SHP77 treated with DMSO at 0.1 percent for 48 hours (cell line): ENCODE measurements at regions not wholly inside any gene's neighbourhood (a gene's known extent, or its start where the extent isn't known, plus 50 kb on each side); places are given as distances from the start of the nearest gene placed in this dataset.
A peak's percentile ranks its signal among the peaks of the same experiment; 100 is the strongest.
"Not testable (repeated sequence)": the region's sequence is repeated elsewhere in the genome, so short reads cannot be mapped to it uniquely, and the experiment has no call there.

Experiments
- DNase-seq: peaks from one replicate; lab custom pipeline; 2025; lab: John Stamatoyannopoulos, UW

- DNase-seq: no peak
Observed at GRCh38 chr1:102821707-102822106, 286.6 kb downstream of the COL11A1 start.

DNA sequence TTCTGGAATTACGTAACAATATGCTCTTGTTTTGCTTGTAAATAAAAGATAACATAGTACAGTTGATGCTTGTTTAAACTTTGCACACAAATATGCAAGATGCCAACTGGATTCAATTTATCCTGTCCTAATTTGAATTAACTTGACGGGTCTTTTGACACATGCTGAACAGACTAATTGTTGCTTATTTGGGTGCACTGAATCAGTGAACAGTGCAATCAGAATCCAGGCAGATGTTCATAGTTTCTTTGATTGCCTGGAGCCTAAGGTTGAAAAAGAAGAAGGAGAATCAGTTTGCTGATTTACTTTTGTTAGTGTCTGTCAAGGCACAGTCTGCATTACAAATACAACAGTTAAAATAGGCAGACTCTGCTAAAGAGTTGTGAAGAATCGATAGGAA lies 307.9 kb downstream of the COL11A1 start:
- no peak for DNase-seq

DNA sequence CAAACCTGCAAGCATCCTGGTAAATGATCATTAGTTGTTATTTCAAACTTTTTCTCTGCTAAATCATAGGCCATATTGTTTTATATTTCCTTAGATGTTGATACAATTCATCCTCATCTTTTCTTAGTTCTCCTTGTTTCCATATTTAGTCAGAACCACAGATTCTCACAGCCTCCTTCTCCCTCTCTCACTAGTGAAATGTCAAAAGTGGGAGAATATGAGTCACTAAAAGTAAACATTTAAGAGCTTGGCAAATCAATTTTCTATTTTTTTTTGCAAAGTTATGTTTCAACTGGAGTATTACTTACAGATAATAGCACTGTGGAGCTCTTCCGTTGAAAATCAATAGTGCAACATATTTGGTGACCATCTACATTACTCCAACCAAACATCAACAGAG lies 308.8 kb downstream of the COL11A1 start:
- DNase-seq: no peak

DNA sequence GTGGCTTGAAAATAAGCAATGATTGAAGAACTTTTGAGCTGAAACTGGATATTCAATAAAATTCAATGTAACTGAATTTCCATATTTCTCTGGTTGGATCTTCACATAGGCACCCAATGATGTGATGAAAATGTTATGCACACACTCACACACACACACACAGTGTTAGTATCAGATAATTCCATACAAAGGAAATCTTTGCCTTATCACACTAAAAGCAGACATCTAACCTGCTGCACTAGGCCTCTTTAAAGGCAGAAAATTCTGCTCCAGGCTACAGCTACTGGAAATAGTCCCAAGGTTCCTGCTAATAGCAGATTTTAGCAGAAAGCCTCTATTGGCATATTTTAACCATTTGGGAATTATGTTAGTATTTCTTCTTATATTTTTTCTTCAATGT lies 309.6 kb downstream of the COL11A1 start:
- no peak for DNase-seq

- no peak for DNase-seq
Observed at GRCh38 chr1:102796429-102796828, 311.9 kb downstream of the COL11A1 start.

DNA sequence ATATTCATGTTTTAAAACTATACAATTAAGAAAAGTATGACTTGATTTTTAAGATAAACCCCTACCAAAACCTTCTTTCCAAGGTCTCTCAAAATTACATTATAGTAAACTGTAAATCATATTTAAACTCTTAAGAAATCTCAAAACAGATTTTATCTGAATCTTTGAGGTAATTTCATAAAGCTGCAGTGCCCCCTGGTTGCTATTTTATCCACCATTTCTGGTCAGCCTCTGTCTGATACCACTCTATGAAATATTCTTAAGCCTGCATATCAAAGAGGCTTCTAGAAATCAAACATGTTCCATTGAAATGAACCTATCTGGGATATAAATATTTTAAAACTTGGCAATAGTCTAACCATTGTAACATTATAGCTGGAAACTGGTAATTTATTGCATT lies 317.3 kb downstream of the COL11A1 start:
- no peak for DNase-seq

DNA sequence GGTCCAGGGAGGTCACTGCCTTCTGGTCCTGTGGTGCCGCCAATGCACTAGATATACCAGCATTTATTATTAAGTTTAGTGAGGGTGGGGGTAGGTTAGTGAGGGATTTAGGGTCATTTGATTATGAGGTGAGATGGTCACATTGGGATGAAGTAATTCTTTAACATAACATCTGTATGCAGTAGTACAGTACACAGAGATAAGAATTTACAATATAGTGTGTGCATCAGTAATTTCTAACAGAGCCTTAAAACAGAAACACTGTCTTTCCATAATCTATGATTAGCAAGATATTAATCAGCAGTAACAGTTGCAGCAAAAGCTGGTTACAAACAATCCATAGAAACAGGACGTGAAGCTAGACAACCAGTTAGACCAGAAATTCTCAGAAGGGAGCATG lies 318.4 kb downstream of the COL11A1 start:
- DNase-seq: not testable (repeated sequence)

- no peak for DNase-seq
Observed at GRCh38 chr1:102783487-102783886, 324.8 kb downstream of the COL11A1 start.

DNA sequence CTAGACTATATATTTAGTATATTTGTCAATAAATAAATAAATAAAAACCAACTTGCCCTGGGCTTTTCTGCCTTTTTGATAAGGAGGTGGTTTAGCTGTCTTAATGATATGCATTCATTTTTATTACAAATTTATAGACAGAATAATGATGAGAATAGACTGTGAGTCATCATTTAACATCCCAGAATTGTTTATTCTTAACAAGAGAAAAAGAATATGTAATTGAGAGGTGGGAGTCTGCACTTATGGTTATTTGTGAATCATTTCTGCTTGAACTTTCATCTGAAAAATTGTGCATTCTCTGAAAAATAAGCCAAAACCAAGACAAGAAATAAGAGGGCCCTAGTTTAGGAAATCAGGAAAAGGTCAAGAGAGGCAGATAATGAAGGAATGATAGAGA lies 326.2 kb downstream of the COL11A1 start:
- DNase-seq: no peak

- DNase-seq: peak; percentile 27
Observed at GRCh38 chr1:102776071-102776470, 332.3 kb downstream of the COL11A1 start.

- no peak for DNase-seq
Observed at GRCh38 chr1:102772831-102773230, 335.5 kb downstream of the COL11A1 start.

- DNase-seq: no peak
Observed at GRCh38 chr1:102758418-102758817, 349.9 kb downstream of the COL11A1 start.

- DNase-seq: no peak
Observed at GRCh38 chr1:102757363-102757762, 351.0 kb downstream of the COL11A1 start.

DNA sequence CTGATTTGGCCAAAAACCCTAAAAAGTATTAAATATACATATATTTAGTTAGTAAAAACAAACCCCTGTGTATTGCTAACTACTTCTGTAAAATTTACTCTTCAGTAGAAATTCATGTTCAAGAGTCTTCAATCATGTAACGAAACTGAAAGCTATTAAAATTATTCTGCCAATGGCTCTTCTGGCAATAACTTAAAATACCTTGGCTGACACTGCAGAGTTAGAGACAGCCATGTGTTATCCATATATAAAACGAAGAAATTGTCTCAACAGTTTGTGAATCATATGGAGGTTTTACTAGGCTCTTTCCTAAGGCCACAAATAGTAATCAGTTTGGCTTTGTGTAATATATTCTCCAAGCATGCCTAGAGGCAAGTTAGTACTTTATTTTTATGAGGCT lies 357.2 kb downstream of the COL11A1 start:
- DNase-seq: no peak

DNA sequence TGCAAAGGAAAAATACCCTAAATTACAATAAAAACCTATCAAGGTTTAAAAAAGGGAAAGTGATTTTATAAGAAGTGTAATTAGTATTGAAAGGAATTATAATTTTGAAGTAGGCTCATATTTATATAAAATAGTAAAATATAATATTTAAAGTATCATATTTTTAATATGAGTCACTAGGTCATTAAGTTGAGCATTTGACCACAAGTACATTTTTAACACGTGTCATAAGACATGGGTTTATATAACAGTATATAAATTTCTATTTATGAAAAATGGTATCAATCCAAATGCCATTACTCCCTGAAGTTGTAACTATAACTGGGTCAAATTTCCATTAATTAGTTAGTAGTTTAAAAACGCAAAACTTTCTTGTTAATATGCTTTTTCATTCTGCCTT lies 365.9 kb downstream of the COL11A1 start:
- DNase-seq: no peak

DNA sequence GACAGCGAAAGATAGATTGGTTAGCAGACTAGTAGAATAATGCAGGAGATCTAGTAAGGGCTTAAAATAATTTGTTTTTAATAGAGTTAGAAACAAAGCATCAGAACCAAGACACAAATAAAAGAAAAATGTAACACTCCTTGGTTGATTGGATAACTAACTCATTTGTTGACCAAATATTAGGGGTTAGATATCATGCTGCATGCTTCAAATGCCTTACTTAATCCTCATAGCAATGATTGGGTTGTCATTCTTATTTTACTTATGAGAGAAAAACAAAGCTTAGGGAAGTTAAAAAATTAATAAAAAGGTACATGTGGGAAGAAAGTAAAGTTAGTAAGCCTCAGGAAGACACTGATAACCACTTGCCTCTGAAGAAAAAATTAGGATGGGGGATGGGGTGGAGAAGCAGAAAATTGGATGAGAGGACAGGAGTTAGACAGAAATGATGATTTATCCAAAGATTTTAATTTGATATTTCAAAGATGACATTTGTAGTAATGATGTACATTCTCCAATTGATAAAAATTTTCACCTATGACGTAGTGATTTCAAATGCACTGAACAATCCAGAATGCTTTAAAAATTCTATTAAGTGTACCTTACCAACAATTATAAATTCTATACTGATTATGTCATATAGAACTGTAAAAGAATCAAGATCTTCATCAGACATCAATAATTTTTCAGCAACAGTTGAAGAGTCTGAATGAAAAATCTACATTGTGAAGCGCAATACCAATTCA lies 374.7 kb downstream of the COL11A1 start:
- no peak for DNase-seq

DNA sequence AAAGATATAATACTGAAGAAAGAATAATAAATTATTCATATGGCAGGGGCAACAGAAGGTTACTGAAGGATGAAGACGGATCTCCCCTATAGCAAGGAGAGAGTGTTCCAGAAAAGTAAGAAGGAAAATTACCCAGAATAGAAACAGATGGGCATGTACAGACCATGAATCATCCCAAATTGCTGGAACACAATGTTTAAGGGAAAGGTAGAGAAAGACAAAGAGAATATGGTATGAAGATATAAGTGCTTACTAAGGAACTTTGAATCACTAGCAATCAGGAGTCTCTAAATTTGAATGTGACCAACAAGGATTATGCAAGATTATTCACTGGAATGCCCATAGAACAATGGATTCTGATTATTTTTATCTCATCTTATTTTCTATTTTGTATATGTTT lies 375.4 kb downstream of the COL11A1 start:
- no peak for DNase-seq

DNA sequence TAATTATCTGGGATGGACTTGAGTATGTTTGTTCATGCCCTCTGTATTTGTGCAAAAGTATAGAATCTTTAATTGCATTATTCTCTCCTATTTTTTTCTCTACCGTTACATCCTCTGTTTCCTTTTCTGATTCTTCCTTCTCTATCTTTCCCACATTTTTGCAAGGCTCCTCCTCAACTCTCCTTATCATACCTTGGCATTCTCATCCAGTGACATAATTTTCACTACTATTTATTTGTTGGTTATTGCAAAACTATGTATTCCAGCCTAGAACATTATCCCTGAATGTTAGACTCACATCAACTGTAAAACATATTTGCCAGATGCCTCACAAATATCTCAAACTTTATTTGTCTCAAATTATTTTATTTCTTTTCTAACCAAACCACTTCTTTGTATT lies 381.9 kb downstream of the COL11A1 start:
- no peak for DNase-seq

- no peak for DNase-seq
Observed at GRCh38 chr1:102724741-102725140, 383.6 kb downstream of the COL11A1 start.

GRCh38 chr1:102715150-102715549 lies 393.2 kb downstream of the COL11A1 start:
- DNase-seq: no peak

DNA sequence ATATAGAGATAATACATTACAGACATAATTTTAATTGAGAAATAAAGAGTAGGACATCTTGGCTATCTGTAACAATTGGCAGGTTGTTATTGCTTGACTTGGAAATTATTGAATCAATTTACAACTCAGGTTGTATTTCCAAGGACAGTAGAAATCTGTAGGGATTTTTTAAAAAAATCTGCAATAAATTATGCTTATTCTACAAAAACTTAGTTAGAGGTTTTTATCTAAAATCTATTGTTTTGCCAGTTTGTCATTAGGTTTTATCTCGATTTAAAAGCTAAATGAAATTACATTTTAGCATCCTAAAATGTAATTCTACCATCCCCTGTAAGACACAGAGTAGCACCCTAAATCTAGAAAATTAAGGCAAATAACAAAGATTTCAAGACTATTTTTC lies 408.8 kb downstream of the COL11A1 start:
- no peak for DNase-seq

DNA sequence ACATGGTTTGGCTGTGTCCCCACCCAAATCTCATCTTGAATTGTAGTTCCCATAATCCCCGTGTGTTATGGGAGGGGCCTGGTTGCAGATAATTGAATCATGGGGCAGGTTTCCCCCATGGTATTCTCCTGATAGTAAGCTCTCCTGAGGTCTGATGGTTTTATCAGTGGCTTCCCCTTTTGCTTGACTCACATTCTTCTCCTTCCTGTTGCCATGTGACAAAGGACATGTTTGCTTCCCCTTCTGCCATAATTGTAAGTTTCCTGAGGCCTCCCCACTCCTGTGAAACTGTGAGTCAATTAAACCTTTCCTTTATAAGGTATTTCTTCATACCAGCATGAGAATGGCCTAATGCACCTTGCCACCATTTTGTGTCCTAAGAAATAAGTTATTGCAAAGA lies 415.0 kb downstream of the COL11A1 start:
- DNase-seq: no peak

DNA sequence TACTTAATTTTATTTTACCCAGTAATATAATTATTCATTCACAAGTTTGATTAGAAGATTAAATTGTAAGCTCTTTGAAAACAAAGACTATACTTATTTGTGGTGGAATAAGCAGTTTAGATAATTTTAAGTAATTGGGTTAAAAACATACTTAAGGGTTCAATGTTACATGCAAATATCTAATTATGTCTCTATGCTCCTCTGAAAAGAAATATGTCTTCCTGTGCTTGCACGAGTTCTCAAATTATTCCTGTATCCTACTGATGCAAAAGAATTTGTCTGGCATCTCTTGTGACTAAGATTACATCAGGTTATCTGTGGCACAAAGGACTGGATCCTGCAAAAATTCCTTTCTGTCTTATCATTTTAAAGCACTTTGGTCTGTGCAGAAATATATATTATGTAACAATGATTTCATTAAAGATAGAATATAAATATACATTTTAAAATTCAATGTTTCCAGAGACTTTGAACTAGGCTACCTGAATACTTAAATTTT lies 416.7 kb downstream of the COL11A1 start:
- no peak for DNase-seq

DNA sequence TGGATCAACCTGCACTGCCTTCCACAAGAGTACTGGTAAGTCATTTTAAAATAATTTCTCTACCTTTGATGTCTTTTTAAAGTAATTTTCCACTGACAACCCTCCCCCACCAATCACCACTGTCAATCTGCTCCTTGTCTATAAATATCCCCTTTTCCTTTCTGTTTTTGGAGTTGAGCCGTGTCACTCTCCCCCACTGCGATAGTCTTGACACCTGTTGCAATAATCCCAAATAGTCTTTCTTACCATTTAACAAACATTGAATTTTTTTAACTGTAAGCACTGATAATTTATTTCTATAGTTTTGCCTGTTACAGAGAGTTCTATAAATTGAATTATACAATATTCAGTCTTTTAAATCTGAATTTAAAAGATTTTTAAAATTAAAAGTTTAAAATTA lies 420.9 kb downstream of the COL11A1 start:
- no peak for DNase-seq
